Transverse colon (tissue), 4 donors: ENCODE measurements at regions not wholly inside any gene's neighbourhood (a gene's known extent, or its start where the extent isn't known, plus 50 kb on each side); places are given as distances from the start of the nearest gene placed in this dataset.

Source experiments
- DNase-seq: peaks from one replicate; pipeline ENCODE4 v3.0.0-alpha.2; 2019
- H3K27ac ChIP-seq, 4 donors: fragments of 200-600 bp; sonication (generic); 2 replicates each; pipeline ENCODE4 v1.5.1; 2016 to 2018; ENCODE audit warnings: inconsistent platforms in 4 of 4
- H3K27me3 ChIP-seq: fragments of 200-600 bp; sonication (generic); 2 replicates; pipeline ENCODE4 v1.5.1; 2017; ENCODE audit warnings: inconsistent platforms
- H3K36me3 ChIP-seq, 4 donors: fragments of 200-600 bp; sonication (generic); 2 replicates each; pipeline ENCODE4 v1.5.1; 2017 to 2019; ENCODE audit warnings: inconsistent platforms in 4 of 4
- H3K4me1 ChIP-seq, 4 donors: fragments of 200-600 bp; sonication (generic); 2 replicates each; pipeline ENCODE4 v1.5.1; 2017 to 2020; ENCODE audit warnings: inconsistent platforms in 4 of 4
- H3K4me3 ChIP-seq, 4 donors: fragments of 200-600 bp; sonication (generic); 1 replicate in 1 of 4; 2 replicates in 3 of 4; pipeline versions ENCODE4 v1.5.1 to v1.6.1; 2017 to 2019; ENCODE audit warnings: inconsistent platforms in 4 of 4
- H3K9me3 ChIP-seq, 2 donors: fragments of 200-600 bp; sonication (generic); 2 replicates each; pipeline ENCODE4 v1.5.1; 2017 to 2019; ENCODE audit warnings: inconsistent platforms in 2 of 2
- CTCF ChIP-seq, 5 experiments: fragments of 200-600 bp in 3 of 5; fragments of 450-650 bp in 2 of 5; sonication (generic) in 3 of 5; IDR thresholded peaks; 1 replicate in 2 of 5; 2 replicates in 3 of 5; pipeline ENCODE4 v1.5.1; 2016 to 2017; ENCODE audit warnings: antibody characterized with exemption in 5 of 5, inconsistent platforms in 3 of 5, mild to moderate bottlenecking in 2 of 5, moderate library complexity in 1 of 5
- EP300 ChIP-seq: sonication (generic); formaldehyde crosslinking; IDR thresholded peaks from one replicate; pipeline ENCODE4 v1.6.1; 2017; ENCODE audit warnings: antibody characterized with exemption, low read depth
- POLR2A ChIP-seq: fragments of 450-650 bp; IDR thresholded peaks from one replicate; pipeline ENCODE4 v1.6.1; 2016; ENCODE audit warnings: antibody characterized with exemption, mild to moderate bottlenecking, moderate library complexity
- POLR2AphosphoS5 ChIP-seq, 3 donors: sonication (generic); formaldehyde crosslinking; IDR thresholded peaks; one replicate each; pipeline ENCODE4 v1.6.1; 2016; ENCODE audit warnings: antibody characterized with exemption in 3 of 3
- whole genome bisulfite sequencing, 2 donors: methylation state at CpG; one replicate each; pipeline ENCODE4 v1.1.5; 2018; ENCODE audit warnings: low coverage in 1 of 2; 5-methylcytosine and 5-hydroxymethylcytosine counted together
- in situ Hi-C, 4 donors: fragments of 200-750 bp; cut with MboI; loops; one replicate each; pipeline versions ENCODE4 v1.15.0 to v1.15.1; 2017; ENCODE audit warnings: low sequenced_read_pairs in 3 of 4, low pct_ligation_motif_present in 1 of 4, low pct_unique_long_range_greater_than_20kb in 1 of 4
- intact Hi-C: fragments of 100-400 bp; cut with DNase I; formaldehyde crosslinking; loops from one replicate; pipeline ENCODE4 v1.15.1; 2023; ENCODE audit warnings: low total_unique reads

- Histone ChIP-seq H3K27ac (no peak overlapping the region), H3K4me3 (no peak overlapping the region), H3K27me3 (no peaks in the 10 kb centered on the region), H3K9me3 (no peaks in the 10 kb centered on the region), H3K36me3 (no peaks in the 10 kb centered on the region), H3K4me1 (no peaks in the 10 kb centered on the region)
- in situ Hi-C loops: no loop called here
- no peak for DNase-seq
- no peak for TF ChIP-seq POLR2A
- TF ChIP-seq CTCF (IDR thresholded peaks at IDR 0.05): no peak
- TF ChIP-seq EP300: no peak
- TF ChIP-seq POLR2AphosphoS5 (IDR thresholded peaks at IDR 0.05): no peak
- intact Hi-C loops: no loop called here
Measured at GRCh38 chr1:221514806-221515205, 227.1 kb downstream of the DUSP10 start.

GRCh38 chr1:221515496-221515895, 226.4 kb downstream of the DUSP10 start:
- Histone ChIP-seq H3K27ac (no peak overlapping the region), H3K4me3 (no peak overlapping the region), H3K36me3 (no peaks in the 10 kb centered on the region), H3K27me3 (no peaks in the 10 kb centered on the region), H3K9me3 (no peaks in the 10 kb centered on the region), H3K4me1 (no peaks in the 10 kb centered on the region)
- in situ Hi-C loops (no loop called here), intact Hi-C loops (no loop called here)
- no peak for DNase-seq
- TF ChIP-seq POLR2AphosphoS5 (IDR thresholded peaks at IDR 0.05) (no peak), POLR2A (no peak), EP300 (no peak), CTCF (IDR thresholded peaks at IDR 0.05) (no peak)

GRCh38 chr1:221517961-221518360, 223.9 kb downstream of the DUSP10 start:
- Histone ChIP-seq H3K27me3 (no peaks in the 10 kb centered on the region), H3K4me3 (no peak overlapping the region), H3K9me3 (no peaks in the 10 kb centered on the region), H3K27ac (no peak overlapping the region), H3K4me1 (no peaks in the 10 kb centered on the region), H3K36me3 (no peaks in the 10 kb centered on the region)
- intact Hi-C loops (no loop called here), in situ Hi-C loops (no loop called here)
- DNase-seq: no peak
- TF ChIP-seq CTCF (IDR thresholded peaks at IDR 0.05): no peak
- no peak for TF ChIP-seq POLR2A
- TF ChIP-seq POLR2AphosphoS5 (IDR thresholded peaks at IDR 0.05): no peak
- no peak for TF ChIP-seq EP300
- 78 to 85% methylated on average over 1 of the region's 1 CpG for WGBS, 2 donors

- H3K27me3 ChIP-seq: no peaks in the 10 kb centered on the region
- no peak for TF ChIP-seq POLR2AphosphoS5 (IDR thresholded peaks at IDR 0.05)
- no peak for TF ChIP-seq POLR2A
- TF ChIP-seq EP300: no peak
- TF ChIP-seq CTCF (IDR thresholded peaks at IDR 0.05): no peak
- in situ Hi-C loops: no loop called here
Measured at GRCh38 chr1:221520250-221520649, 221.6 kb downstream of the DUSP10 start.

More at GRCh38 chr1:221520250-221520649, 221.6 kb downstream of the DUSP10 start:
- Histone ChIP-seq H3K4me1 (no peaks in the 10 kb centered on the region), H3K4me3 (no peak overlapping the region), H3K36me3 (no peaks in the 10 kb centered on the region), H3K27ac (no peak overlapping the region), H3K9me3 (no peaks in the 10 kb centered on the region)
- DNase-seq: no peak
- intact Hi-C loops: no loop called here
- 67 to 81% methylated on average over 1 of the region's 1 CpG for WGBS, 2 donors
